Right atrium auricular region (tissue), 2 donors: ENCODE measurements at regions not wholly inside any gene's neighbourhood (a gene's known extent, or its start where the extent isn't known, plus 50 kb on each side); places are given as distances from the start of the nearest gene placed in this dataset.

Experiments used
- DNase-seq: peaks from one replicate; pipeline ENCODE4 v3.0.0-alpha.2; 2019; ENCODE audit warnings: low spot score
- H3K27ac ChIP-seq, 2 donors: fragments of 200-600 bp; sonication (generic); 1 replicate in 1 of 2; 2 replicates in 1 of 2; pipeline ENCODE4 v1.5.1; 2016 to 2019
- H3K27me3 ChIP-seq, 2 donors: fragments of 200-600 bp; sonication (generic); one replicate each; pipeline versions ENCODE4 v1.5.1 to v1.6.0; 2017 to 2019
- H3K36me3 ChIP-seq: fragments of 200-600 bp; sonication (generic); one replicate; pipeline ENCODE4 v1.5.1; 2016
- H3K4me1 ChIP-seq, 2 donors: fragments of 200-600 bp; sonication (generic); one replicate each; pipeline versions ENCODE4 v1.5.1 to v1.6.0; 2017 to 2019
- H3K4me3 ChIP-seq, 2 donors: fragments of 200-600 bp; sonication (generic); 1 replicate in 1 of 2; 2 replicates in 1 of 2; pipeline ENCODE4 v1.5.1; 2017 to 2019; ENCODE audit warnings: mild to moderate bottlenecking in 1 of 2, moderate library complexity in 1 of 2
- H3K9me3 ChIP-seq, 2 donors: fragments of 200-600 bp; sonication (generic); one replicate each; pipeline ENCODE4 v1.5.1; 2019
- TF ChIP-seq, protein P1 (sequence below), 2 donors: fragments of 200-600 bp; sonication (generic); IDR thresholded peaks; one replicate each; pipeline ENCODE4 v1.5.1; 2019; ENCODE audit warnings: antibody characterized with exemption in 2 of 2

DNA sequence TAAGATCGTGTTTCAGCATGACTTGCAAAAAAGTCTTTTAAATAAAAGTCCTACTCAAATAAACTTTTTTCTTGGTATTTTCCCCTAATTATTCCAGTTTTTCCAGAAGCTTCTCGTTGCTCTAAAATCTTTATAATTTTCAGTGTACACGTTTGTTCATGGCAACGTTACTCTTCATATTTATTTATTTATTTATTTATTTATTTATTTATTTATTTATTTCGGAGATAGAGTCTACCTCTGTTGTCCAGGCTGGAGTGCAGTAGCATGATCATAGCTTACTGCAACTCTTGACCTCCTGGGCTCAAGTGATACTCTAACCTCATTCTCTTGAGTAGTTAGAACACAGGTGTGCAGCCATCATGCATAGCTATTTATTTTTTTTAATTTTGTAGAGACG lies 438.3 kb upstream of the MDGA2 start:
- H3K4me1 ChIP-seq, result no peaks in the 10 kb centered on the region
- H3K9me3 ChIP-seq, result no peaks in the 10 kb centered on the region
- no peak overlapping the region for H3K27ac ChIP-seq
- no peak overlapping the region for H3K4me3 ChIP-seq
- TF ChIP-seq, protein P1, sequence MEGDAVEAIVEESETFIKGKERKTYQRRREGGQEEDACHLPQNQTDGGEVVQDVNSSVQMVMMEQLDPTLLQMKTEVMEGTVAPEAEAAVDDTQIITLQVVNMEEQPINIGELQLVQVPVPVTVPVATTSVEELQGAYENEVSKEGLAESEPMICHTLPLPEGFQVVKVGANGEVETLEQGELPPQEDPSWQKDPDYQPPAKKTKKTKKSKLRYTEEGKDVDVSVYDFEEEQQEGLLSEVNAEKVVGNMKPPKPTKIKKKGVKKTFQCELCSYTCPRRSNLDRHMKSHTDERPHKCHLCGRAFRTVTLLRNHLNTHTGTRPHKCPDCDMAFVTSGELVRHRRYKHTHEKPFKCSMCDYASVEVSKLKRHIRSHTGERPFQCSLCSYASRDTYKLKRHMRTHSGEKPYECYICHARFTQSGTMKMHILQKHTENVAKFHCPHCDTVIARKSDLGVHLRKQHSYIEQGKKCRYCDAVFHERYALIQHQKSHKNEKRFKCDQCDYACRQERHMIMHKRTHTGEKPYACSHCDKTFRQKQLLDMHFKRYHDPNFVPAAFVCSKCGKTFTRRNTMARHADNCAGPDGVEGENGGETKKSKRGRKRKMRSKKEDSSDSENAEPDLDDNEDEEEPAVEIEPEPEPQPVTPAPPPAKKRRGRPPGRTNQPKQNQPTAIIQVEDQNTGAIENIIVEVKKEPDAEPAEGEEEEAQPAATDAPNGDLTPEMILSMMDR (IDR thresholded peaks at IDR 0.05), result no peak
- H3K36me3 ChIP-seq, result no peaks in the 10 kb centered on the region
- H3K27me3 ChIP-seq, result no peaks in the 10 kb centered on the region
- DNase-seq, result no peak

DNA sequence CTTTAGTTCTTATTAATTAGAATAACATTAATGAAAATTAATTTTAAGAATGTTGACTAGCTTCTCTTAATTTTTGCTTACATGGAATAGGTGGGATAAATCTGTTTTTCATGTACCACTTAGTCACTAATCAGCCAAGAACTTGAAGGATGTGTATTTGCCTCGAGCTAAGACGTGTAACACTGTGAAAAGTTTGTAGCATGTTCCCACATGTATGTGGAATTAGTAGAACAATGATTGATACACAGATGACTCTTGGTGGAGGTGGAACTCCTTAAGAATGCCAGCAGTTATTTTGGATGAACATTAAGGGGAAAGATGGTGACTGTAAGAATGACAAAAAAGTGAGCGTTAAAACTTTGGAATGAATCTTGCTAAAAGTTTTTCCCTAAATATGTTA lies 435.7 kb upstream of the MDGA2 start:
- H3K36me3 ChIP-seq, result no peaks in the 10 kb centered on the region
- TF ChIP-seq, protein P1 (IDR thresholded peaks at IDR 0.05), result no peak
- no peak for DNase-seq

DNA sequence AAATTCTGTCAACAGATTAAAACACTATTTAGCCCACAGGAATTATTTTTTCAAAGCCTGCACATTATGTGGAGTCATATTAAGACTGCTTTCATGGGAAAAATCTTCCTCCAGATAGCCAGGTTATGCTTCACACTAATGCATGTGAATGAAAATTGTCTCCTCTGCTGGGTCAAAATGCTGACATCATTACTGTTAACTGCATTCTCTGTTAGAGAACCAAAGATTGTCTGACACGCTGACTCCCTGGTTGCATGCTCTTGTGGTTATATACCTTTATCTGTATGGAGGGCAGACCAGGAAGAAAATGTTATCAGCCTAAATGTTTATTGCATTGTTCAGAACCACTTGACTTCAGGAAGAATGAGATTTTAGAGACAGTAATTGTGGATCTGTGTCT lies 432.2 kb upstream of the MDGA2 start:
- TF ChIP-seq, protein P1 (IDR thresholded peaks at IDR 0.05), result no peak
- Histone ChIP-seq H3K27me3 (no peaks in the 10 kb centered on the region), H3K27ac (no peak overlapping the region), H3K9me3 (no peaks in the 10 kb centered on the region), H3K4me1 (no peaks in the 10 kb centered on the region), H3K36me3 (no peaks in the 10 kb centered on the region), H3K4me3 (no peak overlapping the region)
- no peak for DNase-seq

More for the DNA sequence above, 435.7 kb upstream of the MDGA2 start:
- H3K27ac ChIP-seq, result no peak overlapping the region
- H3K4me1 ChIP-seq, result no peaks in the 10 kb centered on the region
- no peaks in the 10 kb centered on the region for H3K27me3 ChIP-seq
- no peak overlapping the region for H3K4me3 ChIP-seq
- no peaks in the 10 kb centered on the region for H3K9me3 ChIP-seq

DNA sequence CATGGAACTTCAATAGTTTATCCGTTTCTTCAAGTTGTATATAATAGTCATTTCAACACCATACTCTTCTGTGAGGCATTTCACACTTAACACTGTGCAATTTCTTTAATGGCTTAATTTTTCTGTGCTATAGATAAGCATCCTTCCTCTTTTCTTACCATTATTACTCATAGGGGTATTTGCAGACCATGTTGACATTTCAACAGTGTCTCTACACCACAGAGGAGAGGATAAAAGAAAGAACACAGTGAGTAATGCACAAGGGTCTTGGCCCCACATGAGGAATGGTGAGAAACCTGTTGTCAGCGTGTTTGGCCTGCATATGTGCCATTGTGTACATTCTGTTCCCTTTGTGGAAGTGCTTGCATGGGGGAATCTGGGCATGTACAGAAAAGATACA lies 421.5 kb upstream of the MDGA2 start:
- TF ChIP-seq, protein P1 (IDR thresholded peaks at IDR 0.05), result no peak
- H3K36me3 ChIP-seq, result no peaks in the 10 kb centered on the region
- peaks cover 0 to 6% of the 10 kb centered on the region in 2 donors for H3K9me3 ChIP-seq
- H3K4me1 ChIP-seq, result no peaks in the 10 kb centered on the region
- no peak for DNase-seq
- H3K27me3 ChIP-seq, result no peaks in the 10 kb centered on the region
- no peak overlapping the region for H3K4me3 ChIP-seq
- no peak overlapping the region for H3K27ac ChIP-seq

DNA sequence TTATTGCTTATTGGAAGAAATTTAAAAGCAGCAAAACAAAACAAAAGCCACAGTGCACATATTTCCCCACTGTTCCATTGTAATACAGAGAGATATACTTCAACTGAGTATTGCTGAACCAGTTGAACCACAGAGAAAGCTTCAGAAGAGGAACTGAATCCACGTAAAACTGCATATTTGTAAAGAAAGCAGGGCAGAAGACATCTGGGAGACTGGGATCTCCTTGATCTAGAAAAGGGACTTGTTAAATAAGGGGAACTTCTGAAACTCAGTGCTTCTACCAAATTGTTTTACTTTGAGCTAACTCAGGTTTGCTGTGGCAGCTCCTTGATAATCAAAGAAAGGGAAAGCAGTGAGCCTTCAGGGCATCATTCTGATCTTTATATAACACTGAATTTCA lies 411.1 kb upstream of the MDGA2 start:
- Histone ChIP-seq H3K36me3 (no peaks in the 10 kb centered on the region), H3K27me3 (no peaks in the 10 kb centered on the region)
- no peak for DNase-seq

DNA sequence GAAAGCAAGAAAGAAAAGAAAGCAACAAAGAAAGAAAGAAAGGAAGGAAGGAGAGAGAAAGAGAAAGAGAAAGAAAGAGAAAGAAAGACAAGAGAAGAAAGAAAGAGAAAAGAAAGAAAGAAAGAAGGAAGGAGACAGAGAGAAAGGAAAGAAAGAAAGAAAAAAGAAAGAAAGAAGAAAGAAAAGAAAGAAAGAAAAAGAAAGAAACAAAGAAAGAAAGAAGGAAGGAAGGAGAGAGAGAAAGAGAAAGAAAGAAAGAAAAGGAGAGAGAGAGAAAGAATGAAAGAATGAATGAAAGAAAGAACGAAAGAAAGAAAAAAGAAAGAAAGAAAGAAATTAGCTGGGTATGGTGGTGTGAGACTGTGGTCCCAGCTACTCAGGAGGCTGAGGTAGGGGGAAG lies 400.1 kb upstream of the MDGA2 start:
- H3K27me3 ChIP-seq, result no peaks in the 10 kb centered on the region
- H3K36me3 ChIP-seq, result no peaks in the 10 kb centered on the region
- no peak overlapping the region for H3K27ac ChIP-seq
- no peaks in the 10 kb centered on the region for H3K4me1 ChIP-seq
- no peaks in the 10 kb centered on the region for H3K9me3 ChIP-seq
- DNase-seq, result no peak
- H3K4me3 ChIP-seq, result no peak overlapping the region
- TF ChIP-seq, protein P1 (IDR thresholded peaks at IDR 0.05), result no peak

More for the DNA sequence above, 411.1 kb upstream of the MDGA2 start:
- no peaks in the 10 kb centered on the region for H3K4me1 ChIP-seq
- TF ChIP-seq, protein P1 (IDR thresholded peaks at IDR 0.05), result no peak
- no peaks in the 10 kb centered on the region for H3K9me3 ChIP-seq
- no peak overlapping the region for H3K27ac ChIP-seq
- H3K4me3 ChIP-seq, result no peak overlapping the region
